NCI-H2227 treated with DMSO at 0.1 percent for 48 hours (cell line): ENCODE measurements at regions not wholly inside any gene's neighbourhood (a gene's known extent, or its start where the extent isn't known, plus 50 kb on each side); places are given as distances from the start of the nearest gene placed in this dataset.
"Not testable (repeated sequence)": the region's sequence is repeated elsewhere in the genome, so short reads cannot be mapped to it uniquely, and the experiment has no call there.

ENCODE experiments used
- DNase-seq: peaks from one replicate; lab custom pipeline; 2025; lab: John Stamatoyannopoulos, UW

GRCh38 chr6:19551611-19552010, 285.6 kb upstream of the ID4 start:
- no peak for DNase-seq

GRCh38 chr6:19552076-19552475, 285.1 kb upstream of the ID4 start:
- DNase-seq, result no peak

DNA sequence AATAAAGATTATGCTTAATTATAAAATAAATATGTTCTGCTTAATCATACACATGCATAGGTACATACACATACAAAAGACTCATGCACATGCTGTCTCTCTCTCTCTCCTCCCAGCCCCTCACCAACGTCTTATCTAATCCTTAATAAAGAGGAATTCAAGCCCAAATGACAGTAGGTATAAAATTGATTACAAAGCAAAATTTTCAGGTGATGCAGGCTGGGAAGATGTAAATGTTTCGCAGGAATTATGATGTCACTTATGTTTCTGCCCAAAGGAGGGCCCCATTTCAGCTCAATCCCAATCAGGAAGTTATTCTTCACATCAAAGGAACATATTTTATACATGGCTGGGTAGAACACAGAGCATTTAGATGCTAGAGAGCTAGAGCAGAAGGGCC, 284.6 kb upstream of the ID4 start:
- DNase-seq, result no peak

GRCh38 chr6:19554356-19555225, 282.6 kb upstream of the ID4 start:
- DNase-seq, result no peak

DNA sequence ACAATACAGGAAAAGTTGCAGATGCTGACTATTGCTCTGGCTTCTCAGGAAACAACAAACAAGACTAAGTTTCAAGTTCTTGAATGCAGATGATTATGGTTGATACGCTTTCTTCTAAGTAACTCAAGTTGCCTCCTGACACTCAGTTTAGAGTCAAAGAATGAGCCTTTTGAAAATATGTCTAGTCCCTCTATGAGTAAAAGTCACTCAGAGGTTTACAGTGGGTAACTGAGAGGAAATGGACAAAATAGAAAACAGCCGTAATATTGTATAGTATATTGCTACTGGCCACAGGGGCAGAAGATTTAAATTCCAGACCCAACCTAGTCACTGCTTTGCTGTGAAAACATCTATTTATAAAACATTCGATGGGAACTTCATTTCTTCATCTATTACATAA, 280.0 kb upstream of the ID4 start:
- DNase-seq, result no peak

DNA sequence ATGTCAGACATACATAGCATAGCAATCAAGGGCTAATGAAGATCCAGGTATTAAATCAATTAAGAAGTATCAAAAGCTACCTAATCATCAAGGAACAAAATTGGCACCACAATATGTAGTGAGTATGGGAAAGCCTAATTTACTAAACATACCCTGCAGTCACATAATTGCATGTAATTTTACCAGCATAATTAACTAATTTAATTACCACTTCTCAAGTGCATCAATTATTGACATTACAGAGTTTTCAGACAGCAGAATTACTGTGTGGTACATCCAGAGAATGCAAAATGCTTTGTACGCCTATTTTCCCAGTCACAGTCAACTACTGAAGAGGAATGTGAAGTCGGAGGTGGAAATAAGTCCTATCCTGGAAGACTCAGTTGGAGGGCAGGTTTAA, 279.0 kb upstream of the ID4 start:
- no peak for DNase-seq

- no peak for DNase-seq
These were observed 278.2 kb upstream of the ID4 start for GRCh38 chr6:19558934-19559333.

DNA sequence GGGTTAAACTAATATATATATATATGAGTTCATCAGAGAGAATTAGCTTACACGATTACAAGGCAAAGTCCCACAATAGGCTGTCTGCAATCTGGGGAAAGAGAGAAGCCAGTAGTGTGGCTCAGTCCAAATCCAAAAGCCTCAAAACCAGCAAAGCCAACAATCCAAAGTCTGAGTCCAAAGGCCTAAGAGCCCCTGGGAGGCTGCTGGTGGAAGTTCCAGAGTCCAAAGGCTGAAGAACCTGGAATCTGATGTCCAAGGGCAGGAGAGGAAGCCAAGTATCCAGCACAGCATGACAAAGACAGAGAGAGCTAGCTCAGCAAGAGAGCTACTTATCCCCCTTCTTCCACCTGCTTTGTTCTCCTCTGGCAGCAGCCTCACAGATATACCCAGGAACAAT, 274.7 kb upstream of the ID4 start:
- DNase-seq, result no peak

- DNase-seq, result no peak
These were observed 267.6 kb upstream of the ID4 start for GRCh38 chr6:19569563-19569962.

- DNase-seq, result no peak
These were observed 266.0 kb upstream of the ID4 start for GRCh38 chr6:19571176-19571575.

- no peak for DNase-seq
These were observed 258.7 kb upstream of the ID4 start for GRCh38 chr6:19578481-19578880.

GRCh38 chr6:19584207-19584606, 253.0 kb upstream of the ID4 start:
- not testable (repeated sequence) for DNase-seq

DNA sequence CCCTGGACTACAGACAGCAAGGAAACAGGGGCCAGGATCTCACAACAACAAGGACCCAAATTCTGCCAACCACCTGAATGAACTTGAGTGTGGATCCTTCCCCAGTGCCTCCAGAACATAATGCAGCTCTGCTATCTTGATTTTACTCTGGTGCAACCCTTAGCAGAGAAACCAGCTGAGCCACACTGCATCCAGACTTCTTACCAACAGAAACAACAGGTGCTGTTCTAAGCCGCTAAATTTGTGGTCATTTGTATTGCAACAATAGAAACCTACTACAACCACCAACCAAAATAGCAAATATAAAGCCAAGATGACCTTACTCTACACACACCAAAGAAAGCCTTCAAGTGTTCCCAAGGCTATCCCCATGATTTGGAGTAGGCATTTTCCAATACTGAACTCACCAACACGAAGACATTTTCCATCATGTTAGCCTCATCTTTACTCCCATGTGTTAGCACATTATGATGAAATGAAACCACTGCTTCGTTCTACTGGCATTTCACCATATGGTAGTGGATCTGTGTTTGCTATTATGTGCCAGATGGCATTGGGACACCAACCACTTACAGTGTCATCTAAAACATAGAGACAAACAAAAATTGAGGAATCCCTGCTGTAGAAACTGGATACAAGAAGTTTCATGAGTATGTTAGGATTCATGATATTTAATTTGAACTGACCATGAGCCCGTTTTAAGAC, 249.8 kb upstream of the ID4 start:
- DNase-seq, result no peak

GRCh38 chr6:19590501-19591131, 246.6 kb upstream of the ID4 start:
- DNase-seq, result no peak

DNA sequence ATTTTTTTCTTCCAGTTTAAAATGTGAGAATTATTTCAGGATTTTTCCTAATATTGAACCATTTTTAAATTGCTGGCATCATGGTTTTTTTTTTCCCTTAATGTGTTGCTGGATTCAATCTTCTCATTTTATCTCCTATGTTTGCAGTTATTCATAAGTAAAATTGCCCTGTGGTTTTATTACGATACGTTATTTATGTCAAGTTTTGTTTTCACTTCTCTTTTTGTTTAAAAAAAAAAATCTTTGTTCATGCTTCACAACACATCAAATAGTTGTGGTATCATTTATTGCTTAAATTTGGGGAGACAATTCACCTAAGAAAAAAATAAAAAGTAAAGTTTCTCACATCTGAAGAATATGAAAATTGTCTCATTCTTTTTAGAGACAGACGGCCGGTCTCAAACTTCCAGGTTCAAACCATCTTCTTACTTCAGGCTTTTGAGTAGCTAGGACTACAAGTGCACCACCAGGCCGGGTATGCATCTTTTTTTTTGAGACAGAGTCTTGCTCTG, 239.3 kb upstream of the ID4 start:
- DNase-seq, result no peak

DNA sequence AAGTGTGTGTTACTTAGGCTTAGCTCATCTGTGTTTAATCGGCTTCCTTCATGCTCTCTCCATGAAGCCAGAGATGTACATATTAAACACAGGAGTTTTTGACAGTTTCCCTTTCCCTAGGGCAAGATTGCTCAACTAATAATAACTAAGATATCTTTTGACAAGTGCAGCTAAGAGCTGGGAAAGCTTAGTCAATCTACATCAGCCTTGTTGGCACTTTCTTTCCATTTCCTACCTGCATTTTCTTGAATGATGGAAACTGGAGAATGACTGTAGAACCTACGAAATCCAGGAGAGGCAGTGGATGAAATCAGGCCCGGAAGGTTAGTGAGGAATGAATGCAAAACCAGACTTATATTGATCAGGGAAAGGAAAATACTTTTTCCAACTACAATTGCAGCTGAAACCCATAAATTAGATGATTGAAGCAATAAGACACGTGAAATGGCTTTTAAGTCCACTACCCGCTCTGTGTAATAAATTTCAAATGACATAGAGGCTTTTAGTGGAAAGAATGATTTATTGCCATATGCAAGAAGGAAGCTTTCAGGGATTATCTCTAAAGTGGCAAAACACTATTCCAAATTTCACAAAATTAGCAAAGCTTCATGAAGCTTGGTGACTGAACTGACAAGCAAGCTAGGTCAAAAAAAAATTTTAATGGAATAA, 237.2 kb upstream of the ID4 start:
- no peak for DNase-seq

DNA sequence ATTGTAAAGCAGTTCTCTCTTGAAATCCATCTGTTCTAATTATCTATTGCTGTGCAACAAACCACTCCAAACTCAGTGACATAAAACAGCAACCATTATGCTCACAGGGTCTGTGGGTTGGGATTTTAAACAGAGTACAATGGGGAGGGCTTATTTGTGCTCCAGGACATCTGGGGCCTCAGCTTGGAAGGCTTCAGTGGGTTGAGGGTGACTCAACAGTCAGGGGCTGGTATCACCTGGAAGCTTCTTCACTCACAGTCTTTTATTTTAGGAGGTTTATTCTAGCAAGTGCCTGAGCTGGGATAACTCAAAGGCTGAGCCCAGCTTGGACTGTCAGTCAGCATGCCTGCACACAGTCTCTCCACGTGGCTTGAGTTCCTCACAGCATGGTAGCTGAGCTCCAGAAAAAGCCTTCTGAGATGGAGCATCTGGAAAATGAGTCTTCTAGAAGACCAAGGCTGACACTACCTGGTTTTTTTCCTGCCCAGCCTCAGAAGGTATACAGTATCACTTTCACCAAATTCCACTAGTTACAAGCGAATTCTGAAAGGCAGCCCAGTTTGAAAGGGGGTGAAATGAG, 234.6 kb upstream of the ID4 start:
- DNase-seq, result no peak

DNA sequence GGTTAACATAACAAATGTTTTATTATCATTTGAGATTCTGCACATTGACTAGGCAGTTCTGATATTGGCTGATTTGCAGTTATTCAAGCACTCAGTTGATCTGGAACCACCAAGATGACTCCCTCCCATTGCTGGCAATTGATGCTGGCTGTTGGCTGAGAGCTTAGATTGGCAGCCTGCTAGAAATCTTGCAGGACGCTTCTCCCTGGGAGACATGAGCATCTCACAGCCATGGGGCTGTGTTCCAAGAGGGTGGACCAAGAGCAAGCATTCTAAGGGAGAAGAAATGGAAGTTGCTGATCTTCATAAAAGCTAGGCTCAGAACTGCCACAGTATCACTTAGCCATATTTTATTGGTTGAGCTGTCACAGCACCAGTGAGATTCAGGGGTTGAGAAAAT, 233.4 kb upstream of the ID4 start:
- no peak for DNase-seq

- DNase-seq, result no peak
These were observed 231.5 kb upstream of the ID4 start for GRCh38 chr6:19605624-19606023.

DNA sequence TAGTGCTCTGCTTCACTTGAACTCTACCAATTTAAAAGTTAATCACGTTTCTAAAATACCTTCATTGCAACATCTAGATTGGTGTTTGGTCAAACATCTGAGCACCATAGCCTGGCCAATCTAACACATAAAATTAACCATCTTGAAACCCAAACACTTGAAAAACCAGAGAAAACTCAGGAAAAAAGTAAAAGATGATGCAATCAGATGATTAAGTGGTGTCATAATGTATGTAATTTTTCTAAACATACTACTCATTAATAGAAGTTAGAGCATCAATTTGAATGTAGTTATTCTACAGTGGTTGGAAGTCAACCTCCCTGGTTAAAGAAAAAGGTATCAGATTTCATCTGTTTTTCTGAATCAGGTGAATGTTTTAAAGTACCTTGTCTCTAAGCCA, 228.6 kb upstream of the ID4 start:
- no peak for DNase-seq

DNA sequence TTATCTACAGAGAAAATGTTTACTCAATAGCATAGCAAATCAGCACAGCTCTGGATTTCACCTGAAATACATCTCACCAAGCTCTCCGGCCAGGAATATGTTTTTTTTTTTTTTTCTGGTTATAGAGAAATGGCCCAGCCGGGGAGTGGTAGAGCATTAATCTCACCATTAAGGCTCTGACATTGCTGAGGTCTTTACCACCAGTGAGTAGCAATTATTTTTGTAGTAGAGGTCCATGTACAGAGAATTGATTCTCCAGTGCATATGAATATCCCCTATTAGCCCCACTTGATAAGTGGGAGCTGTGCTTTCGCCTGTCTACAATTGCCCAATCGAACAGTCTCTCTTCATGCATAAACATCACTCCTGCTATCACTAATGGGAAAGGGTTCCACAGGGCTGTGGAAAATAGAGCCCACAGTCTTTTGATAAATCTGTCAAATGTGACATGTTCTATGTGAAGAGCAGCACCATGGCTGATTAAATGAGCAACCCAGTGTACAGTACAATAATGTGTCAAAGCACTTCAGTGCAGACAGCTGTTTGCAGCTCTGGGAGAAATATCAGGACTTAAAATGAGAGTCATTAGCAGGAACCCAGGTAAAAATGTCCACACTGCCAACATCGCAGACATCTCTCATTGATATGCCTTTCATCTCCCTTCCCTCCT, 227.1 kb upstream of the ID4 start:
- no peak for DNase-seq
